Neural progenitor cell (in vitro differentiated cells): ENCODE measurements at regions not wholly inside any gene's neighbourhood (a gene's known extent, or its start where the extent isn't known, plus 50 kb on each side); places are given as distances from the start of the nearest gene placed in this dataset.

ENCODE experiments used
- CTCF ChIP-seq: fragments of 200-600 bp; sonication (generic); IDR thresholded peaks from 2 replicates; pipeline ENCODE4 v1.5.1; 2017; ENCODE audit warnings: antibody characterized with exemption, mild to moderate bottlenecking
- EZH2 ChIP-seq: fragments of 200-600 bp; sonication (generic); IDR thresholded peaks from 2 replicates; pipeline ENCODE4 v1.6.1; 2017; ENCODE audit warnings: antibody characterized with exemption, mild to moderate bottlenecking, moderate library complexity
- EZH2phosphoT487 ChIP-seq: fragments of 200-600 bp; sonication (generic); IDR thresholded peaks from 2 replicates; pipeline ENCODE4 v1.6.1; 2017; ENCODE audit warnings: antibody characterized with exemption

- TF ChIP-seq CTCF (no peak), EZH2 (no peak), EZH2phosphoT487 (no peak)
Observed at GRCh38 chr22:49176956-49177355, 650.7 kb downstream of the BRD1 start.
